ENCODE measurements at regions not wholly inside any gene's neighbourhood (a gene's known extent, or its start where the extent isn't known, plus 50 kb on each side); places are given as distances from the start of the nearest gene placed in this dataset.
"Not testable (repeated sequence)": the region's sequence is repeated elsewhere in the genome, so short reads cannot be mapped to it uniquely, and the experiment has no call there.

DNA sequence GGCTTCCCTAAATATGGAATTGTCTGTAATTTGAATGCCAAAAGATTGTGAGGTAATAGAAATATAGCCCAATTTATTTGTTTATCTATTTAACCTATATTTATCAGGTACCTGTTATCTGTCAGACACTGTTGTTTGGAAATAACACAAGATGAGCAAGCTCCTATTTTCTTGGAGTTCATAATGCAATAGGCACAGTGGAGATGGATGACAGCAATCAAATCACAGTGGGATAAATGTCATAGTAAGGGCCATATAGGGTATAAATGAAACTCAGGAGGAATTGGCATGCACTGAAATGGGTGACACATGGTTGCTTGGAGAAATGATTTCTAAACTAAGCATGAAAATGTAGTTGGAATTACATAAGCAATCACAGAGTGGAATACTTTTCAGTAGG is 761.8 kb upstream of the MBL2 start:
- TF ChIP-seq CTCF (IDR thresholded peaks at IDR 0.05; ENCODE audit: extremely low read depth, low read depth, low read length), result no peak
- H3K27ac ChIP-seq (ENCODE audit: low read depth, low read length), result no peak overlapping the region

DNA sequence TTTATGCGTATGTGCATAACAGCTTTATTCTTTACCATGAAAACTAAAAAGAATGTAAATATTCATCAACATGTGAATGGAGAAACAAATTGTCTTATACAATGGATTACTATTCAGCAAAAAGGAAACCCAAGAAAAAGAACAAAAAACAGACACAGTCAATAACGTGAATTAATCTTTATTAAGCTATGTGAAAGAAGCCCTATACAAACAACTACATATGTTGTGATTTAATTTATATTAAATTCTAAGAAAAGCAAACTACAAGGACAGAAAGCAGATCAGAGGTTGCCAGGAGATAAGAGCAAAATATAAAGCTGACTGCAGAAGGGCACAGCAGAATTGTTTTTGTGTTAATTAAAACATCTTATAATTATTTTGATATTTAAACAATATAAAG is 756.4 kb upstream of the MBL2 start:
- Histone ChIP-seq H3K4me1 (ENCODE audit: insufficient read depth, low read length) (no peaks in the 10 kb centered on the region), H3K79me2 (ENCODE audit: insufficient read depth, low read length) (no peaks in the 10 kb centered on the region), H3K27ac (ENCODE audit: low read depth, low read length) (no peak overlapping the region), H3K9me3 (ENCODE audit: low read depth, low read length) (no peaks in the 10 kb centered on the region), H2AFZ (ENCODE audit: low read length) (no peak overlapping the region), H3K4me2 (ENCODE audit: insufficient read depth, low read length) (no peak overlapping the region), H4K20me1 (ENCODE audit: insufficient read depth, low read length) (no peaks in the 10 kb centered on the region), H3K36me3 (ENCODE audit: insufficient read depth, low read length) (no peaks in the 10 kb centered on the region), H3K27me3 (ENCODE audit: insufficient read depth, low read length) (no peaks in the 10 kb centered on the region), H3K4me3 (ENCODE audit: insufficient read depth, low read length) (no peak overlapping the region)
- no peak for TF ChIP-seq CTCF (IDR thresholded peaks at IDR 0.05; ENCODE audit: extremely low read depth, low read depth, low read length)
- DNase-seq (ENCODE audit: insufficient read length, low spot score, missing footprints), result no peak

More for the DNA sequence above, 761.8 kb upstream of the MBL2 start:
- Histone ChIP-seq H3K4me1 (ENCODE audit: insufficient read depth, low read length) (no peaks in the 10 kb centered on the region), H3K36me3 (ENCODE audit: insufficient read depth, low read length) (no peaks in the 10 kb centered on the region), H4K20me1 (ENCODE audit: insufficient read depth, low read length) (no peaks in the 10 kb centered on the region), H2AFZ (ENCODE audit: low read length) (no peak overlapping the region), H3K27me3 (ENCODE audit: insufficient read depth, low read length) (no peaks in the 10 kb centered on the region), H3K4me2 (ENCODE audit: insufficient read depth, low read length) (no peak overlapping the region), H3K4me3 (ENCODE audit: insufficient read depth, low read length) (no peak overlapping the region), H3K9me3 (ENCODE audit: low read depth, low read length) (no peaks in the 10 kb centered on the region), H3K79me2 (ENCODE audit: insufficient read depth, low read length) (no peaks in the 10 kb centered on the region)
- DNase-seq (ENCODE audit: insufficient read length, low spot score, missing footprints), result no peak

DNA sequence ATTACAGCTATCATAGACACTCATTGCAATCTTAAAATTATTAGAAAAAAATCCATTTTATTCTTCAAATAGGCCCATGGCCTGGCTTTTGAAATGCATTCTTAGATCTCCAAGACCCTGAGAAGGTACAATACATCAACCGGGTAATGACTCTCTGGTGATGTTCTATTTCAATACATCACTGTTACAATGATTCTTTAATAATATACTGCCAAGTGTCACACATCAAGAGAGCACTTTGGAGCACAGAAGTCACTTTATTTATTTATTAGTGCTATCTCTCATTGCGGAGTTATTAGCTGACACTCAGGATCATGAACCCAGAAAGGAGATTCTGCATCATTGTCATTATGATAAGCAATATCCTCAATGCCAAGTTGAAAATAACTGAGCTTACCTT is 748.5 kb upstream of the MBL2 start:
- TF ChIP-seq CTCF (IDR thresholded peaks at IDR 0.05; ENCODE audit: extremely low read depth, low read depth, low read length), result no peak
- H3K4me2 ChIP-seq (ENCODE audit: insufficient read depth, low read length), result no peak overlapping the region
- no peaks in the 10 kb centered on the region for H3K4me1 ChIP-seq (ENCODE audit: insufficient read depth, low read length)
- H3K27me3 ChIP-seq (ENCODE audit: insufficient read depth, low read length), result no peaks in the 10 kb centered on the region
- no peaks in the 10 kb centered on the region for H4K20me1 ChIP-seq (ENCODE audit: insufficient read depth, low read length)
- no peak for DNase-seq (ENCODE audit: insufficient read length, low spot score, missing footprints)
- no peaks in the 10 kb centered on the region for H3K9me3 ChIP-seq (ENCODE audit: low read depth, low read length)
- H3K27ac ChIP-seq (ENCODE audit: low read depth, low read length), result no peak overlapping the region
- no peak overlapping the region for H3K4me3 ChIP-seq (ENCODE audit: insufficient read depth, low read length)
- H3K79me2 ChIP-seq (ENCODE audit: insufficient read depth, low read length), result no peaks in the 10 kb centered on the region
- H2AFZ ChIP-seq (ENCODE audit: low read length), result no peak overlapping the region
- H3K36me3 ChIP-seq (ENCODE audit: insufficient read depth, low read length), result no peaks in the 10 kb centered on the region

DNA sequence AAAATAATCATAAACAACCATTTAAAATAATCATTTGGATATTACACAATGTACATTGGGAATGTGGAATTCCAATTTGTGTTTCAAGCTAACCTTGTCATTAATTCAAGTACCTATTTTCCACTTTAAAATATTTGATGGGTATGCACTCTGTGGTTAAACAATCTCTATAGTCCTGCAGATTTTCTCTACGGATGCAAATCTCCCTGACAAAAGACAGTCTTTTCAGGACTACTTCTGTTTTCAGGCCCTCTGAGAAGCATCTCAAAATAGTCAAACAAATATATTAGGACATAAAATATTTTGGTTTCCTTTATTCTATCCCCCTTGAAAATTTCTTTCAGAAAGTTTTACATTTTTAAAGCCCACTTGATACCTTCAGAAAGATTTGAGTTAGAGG is 735.6 kb upstream of the MBL2 start:
- Histone ChIP-seq H3K4me1 (ENCODE audit: insufficient read depth, low read length) (no peaks in the 10 kb centered on the region), H4K20me1 (ENCODE audit: insufficient read depth, low read length) (no peaks in the 10 kb centered on the region), H3K4me2 (ENCODE audit: insufficient read depth, low read length) (no peak overlapping the region), H3K4me3 (ENCODE audit: insufficient read depth, low read length) (no peak overlapping the region), H3K9me3 (ENCODE audit: low read depth, low read length) (no peaks in the 10 kb centered on the region), H3K27me3 (ENCODE audit: insufficient read depth, low read length) (no peaks in the 10 kb centered on the region), H3K36me3 (ENCODE audit: insufficient read depth, low read length) (no peaks in the 10 kb centered on the region), H3K79me2 (ENCODE audit: insufficient read depth, low read length) (no peaks in the 10 kb centered on the region), H3K27ac (ENCODE audit: low read depth, low read length) (no peak overlapping the region), H2AFZ (ENCODE audit: low read length) (no peak overlapping the region)
- TF ChIP-seq CTCF (IDR thresholded peaks at IDR 0.05; ENCODE audit: extremely low read depth, low read depth, low read length), result no peak
- no peak for DNase-seq (ENCODE audit: insufficient read length, low spot score, missing footprints)

DNA sequence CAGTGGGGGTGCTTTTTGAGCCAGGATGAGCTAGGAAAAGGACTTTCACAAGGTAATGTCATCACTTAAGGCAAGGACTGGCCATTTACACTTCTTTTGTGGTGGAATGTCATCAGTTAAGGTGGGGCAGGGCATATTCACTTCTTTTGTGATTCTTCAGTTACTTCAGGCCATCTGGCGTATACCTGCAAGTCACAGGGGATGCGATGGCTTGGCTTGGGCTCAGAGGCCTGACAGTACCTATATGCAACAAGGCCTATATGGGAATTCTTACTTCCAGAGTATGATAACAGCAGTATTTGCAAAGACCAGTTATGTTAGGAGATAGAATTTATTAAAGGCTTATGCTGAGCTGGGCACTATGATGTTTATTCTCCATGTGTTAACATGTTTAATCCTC is 731.9 kb upstream of the MBL2 start:
- H3K9me3 ChIP-seq (ENCODE audit: low read depth, low read length); DNase-seq (ENCODE audit: insufficient read length, low spot score, missing footprints); H2AFZ ChIP-seq (ENCODE audit: low read length); H3K79me2 ChIP-seq (ENCODE audit: insufficient read depth, low read length); H3K27me3 ChIP-seq (ENCODE audit: insufficient read depth, low read length); H4K20me1 ChIP-seq (ENCODE audit: insufficient read depth, low read length); H3K4me3 ChIP-seq (ENCODE audit: insufficient read depth, low read length); H3K27ac ChIP-seq (ENCODE audit: low read depth, low read length); H3K4me1 ChIP-seq (ENCODE audit: insufficient read depth, low read length); H3K36me3 ChIP-seq (ENCODE audit: insufficient read depth, low read length); H3K4me2 ChIP-seq (ENCODE audit: insufficient read depth, low read length): not testable (repeated sequence)

Data from osteoblast (primary cell).